Gastroesophageal sphincter (tissue), 4 donors: ENCODE measurements at regions not wholly inside any gene's neighbourhood (a gene's known extent, or its start where the extent isn't known, plus 50 kb on each side); places are given as distances from the start of the nearest gene placed in this dataset.

Experiments
- ATAC-seq: fragments of 150-250 bp; one replicate; pipeline ENCODE4 v1.9.1; 2016; ENCODE audit warnings: mild to moderate bottlenecking, moderate library complexity
- H3K27ac ChIP-seq, 4 donors: fragments of 200-600 bp; sonication (generic) in 3 of 4; 1 replicate in 3 of 4; 2 replicates in 1 of 4; pipeline ENCODE4 v1.5.1; 2016 to 2019
- H3K27me3 ChIP-seq: fragments of 200-600 bp; sonication (generic); one replicate; pipeline ENCODE4 v1.5.1; 2019
- H3K36me3 ChIP-seq, 2 donors: fragments of 200-600 bp; sonication (generic); one replicate each; pipeline ENCODE4 v1.5.1; 2019; ENCODE audit warnings: control low read depth in 1 of 2
- H3K4me1 ChIP-seq, 3 donors: fragments of 200-600 bp; sonication (generic); 1 replicate in 2 of 3; 2 replicates in 1 of 3; pipeline ENCODE4 v1.5.1; 2016 to 2019; ENCODE audit warnings: control low read depth in 2 of 3
- H3K4me3 ChIP-seq, 2 donors: fragments of 200-600 bp; sonication (generic); one replicate each; pipeline ENCODE4 v1.5.1; 2019; ENCODE audit warnings: mild to moderate bottlenecking in 1 of 2, moderate library complexity in 1 of 2
- H3K9me3 ChIP-seq, 3 donors: fragments of 200-600 bp; sonication (generic); one replicate each; pipeline ENCODE4 v1.5.1; 2017 to 2019; ENCODE audit warnings: control low read depth in 2 of 3
- EP300 ChIP-seq: sonication (generic); formaldehyde crosslinking; IDR thresholded peaks from one replicate; pipeline ENCODE4 v1.6.1; 2017; ENCODE audit warnings: antibody characterized with exemption, mild to moderate bottlenecking
- POLR2A ChIP-seq, 2 donors: fragments of 450-650 bp; IDR thresholded peaks; one replicate each; pipeline ENCODE4 v1.6.1; 2017; ENCODE audit warnings: antibody characterized with exemption in 2 of 2, mild to moderate bottlenecking in 2 of 2, moderate library complexity in 1 of 2
- POLR2AphosphoS5 ChIP-seq: sonication (generic); formaldehyde crosslinking; IDR thresholded peaks from one replicate; pipeline ENCODE4 v1.6.1; 2017; ENCODE audit warnings: antibody characterized with exemption
- WGBS, 2 donors: methylation state at CpG; one replicate each; pipeline ENCODE4 v1.1.5; 2018; ENCODE audit warnings: low coverage in 1 of 2; 5-methylcytosine and 5-hydroxymethylcytosine counted together
- TF ChIP-seq, protein P1 (sequence below), 4 experiments: fragments of 200-600 bp in 2 of 4; fragments of 450-650 bp in 2 of 4; sonication (generic) in 1 of 4; IDR thresholded peaks; one replicate each; pipeline ENCODE4 v1.5.1; 2017 to 2019; ENCODE audit warnings: antibody characterized with exemption in 4 of 4, mild to moderate bottlenecking in 2 of 4, moderate library complexity in 2 of 4

DNA sequence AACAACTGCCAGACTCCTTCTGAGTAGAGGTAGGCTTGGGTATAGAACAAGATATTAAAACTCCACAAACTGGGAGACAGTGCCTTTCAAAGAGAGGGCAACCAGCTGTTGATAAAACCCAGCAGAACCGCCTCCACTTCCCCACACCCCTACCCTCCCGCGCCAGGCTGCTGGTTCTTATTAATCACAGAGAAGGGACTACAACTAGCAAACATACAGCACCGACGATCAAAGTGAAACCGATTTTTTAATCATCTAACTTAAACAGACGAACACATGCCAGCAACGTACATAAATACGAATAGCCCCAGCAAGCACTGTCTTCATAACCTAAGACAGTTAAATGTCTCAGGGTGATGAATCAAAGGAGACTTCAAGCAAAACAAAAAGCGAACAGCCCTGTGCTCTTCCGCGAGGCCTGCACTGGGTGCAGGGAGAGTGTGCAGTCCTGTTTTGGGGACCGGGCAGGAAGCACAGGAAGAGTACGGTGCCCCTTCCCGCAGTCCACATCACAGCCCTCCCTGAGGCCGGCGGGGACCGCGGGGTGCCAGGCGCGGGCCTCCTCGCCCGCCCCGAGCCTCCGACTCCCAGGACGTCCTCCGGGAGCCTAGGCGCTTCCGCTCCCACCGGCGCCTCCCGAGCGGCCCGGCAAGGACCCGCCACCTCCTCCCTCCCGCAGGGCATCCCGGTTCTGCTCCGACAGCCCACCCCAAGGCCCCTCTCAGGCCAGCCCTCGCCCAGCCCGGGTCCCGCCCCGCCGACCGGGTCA lies 75.1 kb upstream of the VGLL4 start:
- Histone ChIP-seq H3K4me3 (peak overlapping the region; percentile 53 to 95), H3K9me3 (no peaks in the 10 kb centered on the region), H3K27ac (peak overlapping the region; percentile 77 to 97 (median 96)), H3K4me1 (peaks cover 0 to 45% (median 14%) of the 10 kb centered on the region in 3 donors), H3K27me3 (no peaks in the 10 kb centered on the region), H3K36me3 (no peaks in the 10 kb centered on the region)
- TF ChIP-seq POLR2AphosphoS5 (no peak), EP300 (no peak)
- TF ChIP-seq, protein P1, sequence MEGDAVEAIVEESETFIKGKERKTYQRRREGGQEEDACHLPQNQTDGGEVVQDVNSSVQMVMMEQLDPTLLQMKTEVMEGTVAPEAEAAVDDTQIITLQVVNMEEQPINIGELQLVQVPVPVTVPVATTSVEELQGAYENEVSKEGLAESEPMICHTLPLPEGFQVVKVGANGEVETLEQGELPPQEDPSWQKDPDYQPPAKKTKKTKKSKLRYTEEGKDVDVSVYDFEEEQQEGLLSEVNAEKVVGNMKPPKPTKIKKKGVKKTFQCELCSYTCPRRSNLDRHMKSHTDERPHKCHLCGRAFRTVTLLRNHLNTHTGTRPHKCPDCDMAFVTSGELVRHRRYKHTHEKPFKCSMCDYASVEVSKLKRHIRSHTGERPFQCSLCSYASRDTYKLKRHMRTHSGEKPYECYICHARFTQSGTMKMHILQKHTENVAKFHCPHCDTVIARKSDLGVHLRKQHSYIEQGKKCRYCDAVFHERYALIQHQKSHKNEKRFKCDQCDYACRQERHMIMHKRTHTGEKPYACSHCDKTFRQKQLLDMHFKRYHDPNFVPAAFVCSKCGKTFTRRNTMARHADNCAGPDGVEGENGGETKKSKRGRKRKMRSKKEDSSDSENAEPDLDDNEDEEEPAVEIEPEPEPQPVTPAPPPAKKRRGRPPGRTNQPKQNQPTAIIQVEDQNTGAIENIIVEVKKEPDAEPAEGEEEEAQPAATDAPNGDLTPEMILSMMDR (IDR thresholded peaks at IDR 0.05), result no peak
- ATAC-seq, result peak; percentile 27
- 0% methylated on average over 3 to 6 of the region's 44 CpGs for WGBS, 2 donors

DNA sequence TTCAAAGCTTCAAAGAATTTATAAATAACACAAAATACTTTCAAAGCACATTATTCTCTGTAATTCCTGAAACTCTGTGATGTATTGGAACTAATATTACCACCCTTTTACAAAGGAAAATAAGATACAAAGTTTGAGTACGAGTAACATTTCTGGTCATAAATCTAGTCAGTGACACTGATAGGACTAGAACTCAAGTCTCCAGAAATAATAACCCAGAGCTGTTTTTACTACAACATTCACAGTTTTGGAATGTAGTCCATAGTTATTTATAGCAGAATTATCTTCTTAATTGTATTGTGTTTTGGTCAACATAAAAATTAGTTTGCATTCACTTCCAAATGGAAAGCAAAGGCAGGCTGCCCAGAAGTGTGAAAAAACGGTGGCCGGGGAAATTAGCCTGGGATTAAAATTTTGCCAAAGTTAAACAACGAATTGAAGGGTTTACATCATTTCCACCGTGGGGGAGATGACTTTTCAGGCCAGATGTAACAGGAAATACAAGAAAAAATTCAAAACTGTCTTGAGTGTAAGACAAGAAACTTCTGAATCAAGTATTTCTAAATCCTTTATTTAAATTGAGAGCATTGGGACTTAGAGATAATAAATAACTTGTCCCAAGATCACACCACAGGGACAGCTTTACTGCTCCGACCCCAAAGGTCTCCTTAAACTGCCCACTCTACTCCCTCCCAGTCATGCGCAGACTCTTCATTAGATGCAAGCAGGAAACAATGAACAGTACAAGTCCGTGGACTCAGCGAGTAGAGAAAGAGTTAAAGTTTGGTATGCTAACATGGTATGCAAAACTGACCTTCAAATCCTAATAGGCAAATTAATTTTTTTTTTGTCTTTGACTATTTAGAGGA lies 74.3 kb upstream of the VGLL4 start:
- H3K36me3 ChIP-seq, result no peaks in the 10 kb centered on the region
- peak overlapping the region; percentile 53 to 95 for H3K4me3 ChIP-seq
- no peak for ATAC-seq
- peaks cover 0 to 45% (median 14%) of the 10 kb centered on the region in 3 donors for H3K4me1 ChIP-seq
- TF ChIP-seq POLR2AphosphoS5, result no peak
- TF ChIP-seq POLR2A (IDR thresholded peaks at IDR 0.05), result no peak
- TF ChIP-seq, protein P1 (IDR thresholded peaks at IDR 0.05), result no peak
- no peak for TF ChIP-seq EP300
- peak overlapping the region; percentile 77 to 97 (median 96) for H3K27ac ChIP-seq
- WGBS, 2 donors, result 0 to 8% methylated on average over 3 to 9 of the region's 9 CpGs
- no peaks in the 10 kb centered on the region for H3K27me3 ChIP-seq
- H3K9me3 ChIP-seq, result no peaks in the 10 kb centered on the region

DNA sequence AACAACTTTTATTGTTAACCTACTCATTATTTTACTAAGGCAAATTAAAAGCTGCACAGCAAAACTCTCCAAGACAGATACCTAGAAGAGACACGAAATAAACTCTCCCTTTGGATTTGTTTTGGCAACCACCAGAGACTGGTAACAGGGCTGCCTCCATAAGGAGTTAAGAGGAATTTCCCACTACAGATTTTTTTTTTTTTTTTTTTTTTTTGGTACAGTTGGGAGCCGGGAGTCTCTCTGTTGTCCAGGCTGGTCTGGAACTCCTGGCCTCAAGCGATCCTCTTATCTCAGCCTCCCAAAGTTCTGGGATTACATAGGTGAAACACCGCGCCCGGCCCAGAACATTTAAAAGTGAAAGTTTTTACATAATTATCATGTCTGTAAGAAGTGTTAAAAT lies 73.6 kb upstream of the VGLL4 start:
- peak overlapping the region; percentile 77 to 97 (median 96) for H3K27ac ChIP-seq
- no peaks in the 10 kb centered on the region for H3K36me3 ChIP-seq
- H3K27me3 ChIP-seq, result no peaks in the 10 kb centered on the region
- peaks cover 0 to 48% (median 14%) of the 10 kb centered on the region in 3 donors for H3K4me1 ChIP-seq
- peak overlapping the region in 1 of 2 donors; percentile 95 for H3K4me3 ChIP-seq
- no peak for ATAC-seq
- no peaks in the 10 kb centered on the region for H3K9me3 ChIP-seq
- WGBS, 2 donors, result 18 to 24% methylated on average over 4 to 6 of the region's 6 CpGs
- TF ChIP-seq, protein P1 (IDR thresholded peaks at IDR 0.05), result no peak
- TF ChIP-seq POLR2AphosphoS5, result no peak
- TF ChIP-seq POLR2A (IDR thresholded peaks at IDR 0.05), result no peak
- no peak for TF ChIP-seq EP300

DNA sequence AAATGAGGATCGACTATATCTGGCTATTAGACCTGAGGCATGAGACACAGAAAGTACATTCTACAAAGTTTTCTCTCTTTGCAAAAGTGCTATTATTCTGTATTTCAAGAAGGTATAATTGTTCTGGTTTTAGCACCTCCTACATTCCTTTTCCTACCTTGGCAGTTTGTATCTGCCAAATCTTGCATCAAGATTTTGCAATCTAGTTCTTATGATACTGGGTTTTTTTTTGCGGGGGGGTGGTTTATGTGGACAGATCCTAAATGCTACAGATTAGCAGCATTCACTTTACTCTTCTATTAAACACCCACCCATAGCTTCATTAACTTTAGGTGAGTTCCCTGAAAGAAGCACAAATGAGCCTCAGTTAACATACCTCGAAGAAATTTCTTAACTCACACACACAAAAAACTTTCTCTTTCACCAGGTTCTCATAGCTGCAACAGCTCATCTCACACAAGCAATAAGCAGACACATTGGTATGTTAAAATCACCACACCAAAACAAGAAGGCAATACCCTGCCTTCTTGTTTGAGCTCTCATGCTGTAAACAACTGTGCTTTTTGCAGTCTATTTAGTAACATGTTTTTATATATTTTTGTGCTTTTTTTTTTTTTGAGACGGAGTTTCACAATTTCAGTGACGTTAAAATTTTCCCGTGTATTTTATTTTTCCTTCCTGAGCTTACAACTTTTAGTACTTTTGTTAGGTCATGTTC lies 73.0 kb upstream of the VGLL4 start:
- 37 to 40% methylated on average over 5 to 6 of the region's 6 CpGs for WGBS, 2 donors
- H3K9me3 ChIP-seq, result no peaks in the 10 kb centered on the region
- peaks cover 0 to 54% (median 14%) of the 10 kb centered on the region in 3 donors for H3K4me1 ChIP-seq
- peak overlapping the region in 2 of 4 donors; percentile 96 for H3K27ac ChIP-seq
- TF ChIP-seq POLR2AphosphoS5, result no peak
- TF ChIP-seq, protein P1 (IDR thresholded peaks at IDR 0.05), result no peak
- no peak for TF ChIP-seq POLR2A (IDR thresholded peaks at IDR 0.05)
- TF ChIP-seq EP300, result no peak
- H3K27me3 ChIP-seq, result no peaks in the 10 kb centered on the region
- no peak for ATAC-seq
- H3K36me3 ChIP-seq, result no peaks in the 10 kb centered on the region
- H3K4me3 ChIP-seq, result peak overlapping the region in 1 of 2 donors; percentile 95
